ENCODE measurements at regions not wholly inside any gene's neighbourhood (a gene's known extent, or its start where the extent isn't known, plus 50 kb on each side); places are given as distances from the start of the nearest gene placed in this dataset.

- Histone ChIP-seq H3K9ac (ENCODE audit: low read length) (no peak overlapping the region), H3K27ac (ENCODE audit: low read depth, low read length) (no peak overlapping the region)
These were observed 67.1 kb upstream of the HTR2A start for GRCh38 chr13:46963904-46964303.

GRCh38 chr13:46962281-46962941 lies 65.6 kb upstream of the HTR2A start:
- TF ChIP-seq CTCF (IDR thresholded peaks at IDR 0.05; ENCODE audit: insufficient read depth, low read length, poor library complexity, severe bottlenecking) (peak; percentile 79), EZH2phosphoT487 (conservative IDR thresholded peaks at IDR 0.05; ENCODE audit: low read length) (no peak)
- H3K9me2 ChIP-seq (replicated peaks; ENCODE audit: insufficient read depth, low read length): no peaks in the 10 kb centered on the region

More at GRCh38 chr13:46963904-46964303, 67.1 kb upstream of the HTR2A start:
- H3K9me2 ChIP-seq (replicated peaks; ENCODE audit: insufficient read depth, low read length): no peaks in the 10 kb centered on the region
- no peaks in the 10 kb centered on the region for H3K79me2 ChIP-seq (ENCODE audit: insufficient read depth, low read length)
- H2AFZ ChIP-seq (ENCODE audit: low read depth, low read length, severe bottlenecking): no peak overlapping the region
- no peak overlapping the region for H3K4me2 ChIP-seq (ENCODE audit: low read depth, low read length, poor library complexity, severe bottlenecking)
- H3K36me3 ChIP-seq (ENCODE audit: low read length): no peaks in the 10 kb centered on the region
- no peaks in the 10 kb centered on the region for H4K20me1 ChIP-seq (ENCODE audit: low read depth, low read length)
- H3K4me3 ChIP-seq (ENCODE audit: insufficient read depth, low read length, poor library complexity, severe bottlenecking): no peak overlapping the region
- TF ChIP-seq CTCF (IDR thresholded peaks at IDR 0.05; ENCODE audit: insufficient read depth, low read length, poor library complexity, severe bottlenecking): no peak
- TF ChIP-seq EZH2phosphoT487 (conservative IDR thresholded peaks at IDR 0.05; ENCODE audit: low read length): no peak
- no peaks in the 10 kb centered on the region for H3K27me3 ChIP-seq (ENCODE audit: low read length)
- H3F3A ChIP-seq (ENCODE audit: insufficient read depth): no peaks in the 10 kb centered on the region
- no peaks in the 10 kb centered on the region for H3K9me3 ChIP-seq (ENCODE audit: insufficient read depth, low read length)

GRCh38 chr13:46961719-46962118 lies 64.9 kb upstream of the HTR2A start:
- TF ChIP-seq EZH2phosphoT487 (conservative IDR thresholded peaks at IDR 0.05; ENCODE audit: low read length): no peak
- no peak for TF ChIP-seq CTCF (IDR thresholded peaks at IDR 0.05; ENCODE audit: insufficient read depth, low read length, poor library complexity, severe bottlenecking)
- Histone ChIP-seq H3F3A (ENCODE audit: insufficient read depth) (no peaks in the 10 kb centered on the region), H3K27me3 (ENCODE audit: low read length) (no peaks in the 10 kb centered on the region), H3K4me3 (ENCODE audit: insufficient read depth, low read length, poor library complexity, severe bottlenecking) (no peak overlapping the region), H3K36me3 (ENCODE audit: low read length) (no peaks in the 10 kb centered on the region), H3K4me2 (ENCODE audit: low read depth, low read length, poor library complexity, severe bottlenecking) (no peak overlapping the region), H3K79me2 (ENCODE audit: insufficient read depth, low read length) (no peaks in the 10 kb centered on the region), H3K9me2 (replicated peaks; ENCODE audit: insufficient read depth, low read length) (no peaks in the 10 kb centered on the region), H3K9ac (ENCODE audit: low read length) (no peak overlapping the region), H3K27ac (ENCODE audit: low read depth, low read length) (no peak overlapping the region), H4K20me1 (ENCODE audit: low read depth, low read length) (no peaks in the 10 kb centered on the region), H2AFZ (ENCODE audit: low read depth, low read length, severe bottlenecking) (no peak overlapping the region), H3K9me3 (ENCODE audit: insufficient read depth, low read length) (no peaks in the 10 kb centered on the region)

More at GRCh38 chr13:46962281-46962941, 65.6 kb upstream of the HTR2A start:
- no peak overlapping the region for H3K9ac ChIP-seq (ENCODE audit: low read length)
- H4K20me1 ChIP-seq (ENCODE audit: low read depth, low read length): no peaks in the 10 kb centered on the region
- no peaks in the 10 kb centered on the region for H3K9me3 ChIP-seq (ENCODE audit: insufficient read depth, low read length)
- no peaks in the 10 kb centered on the region for H3K79me2 ChIP-seq (ENCODE audit: insufficient read depth, low read length)
- H3K27ac ChIP-seq (ENCODE audit: low read depth, low read length): no peak overlapping the region
- no peaks in the 10 kb centered on the region for H3K36me3 ChIP-seq (ENCODE audit: low read length)
- H3K4me2 ChIP-seq (ENCODE audit: low read depth, low read length, poor library complexity, severe bottlenecking): no peak overlapping the region
- H3F3A ChIP-seq (ENCODE audit: insufficient read depth): no peaks in the 10 kb centered on the region
- H3K27me3 ChIP-seq (ENCODE audit: low read length): no peaks in the 10 kb centered on the region
- no peak overlapping the region for H2AFZ ChIP-seq (ENCODE audit: low read depth, low read length, severe bottlenecking)
- H3K4me3 ChIP-seq (ENCODE audit: insufficient read depth, low read length, poor library complexity, severe bottlenecking): no peak overlapping the region
